ENCODE measurements at regions not wholly inside any gene's neighbourhood (a gene's known extent, or its start where the extent isn't known, plus 50 kb on each side); places are given as distances from the start of the nearest gene placed in this dataset.

- no peak for TF ChIP-seq EP300 (IDR thresholded peaks at IDR 0.05)
- no peak for TF ChIP-seq CTCF (IDR thresholded peaks at IDR 0.05)
- no peak for TF ChIP-seq POLR2A (IDR thresholded peaks at IDR 0.05)
- no peak for TF ChIP-seq POLR2AphosphoS5 (IDR thresholded peaks at IDR 0.05)
Measured at GRCh38 chr3:165603196-165603595, 234.0 kb downstream of the BCHE start.

Data from stomach (tissue), 4 donors.